ENCODE measurements at regions not wholly inside any gene's neighbourhood (a gene's known extent, or its start where the extent isn't known, plus 50 kb on each side); places are given as distances from the start of the nearest gene placed in this dataset.
A peak's percentile ranks its signal among the peaks of the same experiment; 100 is the strongest.
"Not testable (repeated sequence)": the region's sequence is repeated elsewhere in the genome, so short reads cannot be mapped to it uniquely, and the experiment has no call there.

GRCh38 chr1:94302497-94302896 lies 65.1 kb upstream of the ARHGAP29 start:
- DNase-seq: no peak

- DNase-seq: no peak
Measured at GRCh38 chr1:94301186-94301585, 63.8 kb upstream of the ARHGAP29 start.

- DNase-seq: no peak
Measured at GRCh38 chr1:94300731-94301130, 63.3 kb upstream of the ARHGAP29 start.

GRCh38 chr1:94299627-94300553 lies 62.5 kb upstream of the ARHGAP29 start:
- DNase-seq: no peak

- DNase-seq: peak; percentile 37
Measured at GRCh38 chr1:94298861-94299260, 61.5 kb upstream of the ARHGAP29 start.

GRCh38 chr1:94296018-94296417 lies 58.6 kb upstream of the ARHGAP29 start:
- no peak for DNase-seq

GRCh38 chr1:94292978-94293377 lies 55.6 kb upstream of the ARHGAP29 start:
- DNase-seq: not testable (repeated sequence)

GRCh38 chr1:94289244-94289643 lies 51.9 kb upstream of the ARHGAP29 start:
- not testable (repeated sequence) for DNase-seq
